ENCODE measurements at regions not wholly inside any gene's neighbourhood (a gene's known extent, or its start where the extent isn't known, plus 50 kb on each side); places are given as distances from the start of the nearest gene placed in this dataset.

DNA sequence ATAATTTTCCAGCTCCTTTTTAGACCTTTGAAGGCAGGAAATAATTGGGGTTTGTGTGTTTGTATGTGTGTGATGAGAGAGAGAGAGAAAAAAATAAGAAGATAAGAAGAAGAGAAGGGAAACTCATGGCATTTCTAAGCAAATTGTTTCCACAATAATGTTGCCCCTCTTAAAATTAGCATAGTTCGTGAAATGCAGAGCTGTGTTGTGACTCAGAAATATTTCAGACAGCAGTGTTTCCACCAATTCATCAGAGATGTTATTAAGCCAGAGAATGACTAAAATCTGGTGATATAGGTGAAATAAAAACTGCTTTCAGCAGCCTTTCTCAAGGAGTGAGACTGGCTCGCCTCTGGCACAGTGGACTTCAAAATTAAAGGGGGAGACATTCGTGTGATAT is 65.9 kb upstream of the ARHGAP5 start:
- Histone ChIP-seq H3K4me1 (ENCODE audit: control insufficient read depth, extremely low read depth, insufficient read depth, low read length) (peaks cover 3% of the 10 kb centered on the region), H3K4me3 (replicated peaks in 1 of 4; ENCODE audit: control extremely low read depth in 1 of 4, insufficient read depth in 1 of 4, low read depth in 3 of 4, low read length in 4 of 4) (no peak overlapping the region), H3K27me3 (ENCODE audit: control insufficient read depth, insufficient read depth, low read length) (no peaks in the 10 kb centered on the region), H3K79me2 (ENCODE audit: control insufficient read depth, insufficient read depth, low read length) (no peaks in the 10 kb centered on the region), H3K4me2 (ENCODE audit: extremely low read depth, insufficient read depth, low read length) (no peak overlapping the region), H4K20me1 (ENCODE audit: control insufficient read depth, extremely low read depth, insufficient read depth, low read length) (no peaks in the 10 kb centered on the region), H3K27ac (ENCODE audit: insufficient read depth, low read length) (no peak overlapping the region), H3K9ac (ENCODE audit: insufficient read depth, low read length) (no peak overlapping the region), H3K36me3 (ENCODE audit: control insufficient read depth, insufficient read depth, low read length) (no peaks in the 10 kb centered on the region), H2AFZ (ENCODE audit: low read length) (no peak overlapping the region), H3K9me3 (ENCODE audit: control insufficient read depth, insufficient read depth, low read depth, low read length) (no peaks in the 10 kb centered on the region)
- DNase-seq (ENCODE audit: low read depth in 2 of 2) = peak in 1 of 2 donors; percentile 51
- TF ChIP-seq, protein P1, sequence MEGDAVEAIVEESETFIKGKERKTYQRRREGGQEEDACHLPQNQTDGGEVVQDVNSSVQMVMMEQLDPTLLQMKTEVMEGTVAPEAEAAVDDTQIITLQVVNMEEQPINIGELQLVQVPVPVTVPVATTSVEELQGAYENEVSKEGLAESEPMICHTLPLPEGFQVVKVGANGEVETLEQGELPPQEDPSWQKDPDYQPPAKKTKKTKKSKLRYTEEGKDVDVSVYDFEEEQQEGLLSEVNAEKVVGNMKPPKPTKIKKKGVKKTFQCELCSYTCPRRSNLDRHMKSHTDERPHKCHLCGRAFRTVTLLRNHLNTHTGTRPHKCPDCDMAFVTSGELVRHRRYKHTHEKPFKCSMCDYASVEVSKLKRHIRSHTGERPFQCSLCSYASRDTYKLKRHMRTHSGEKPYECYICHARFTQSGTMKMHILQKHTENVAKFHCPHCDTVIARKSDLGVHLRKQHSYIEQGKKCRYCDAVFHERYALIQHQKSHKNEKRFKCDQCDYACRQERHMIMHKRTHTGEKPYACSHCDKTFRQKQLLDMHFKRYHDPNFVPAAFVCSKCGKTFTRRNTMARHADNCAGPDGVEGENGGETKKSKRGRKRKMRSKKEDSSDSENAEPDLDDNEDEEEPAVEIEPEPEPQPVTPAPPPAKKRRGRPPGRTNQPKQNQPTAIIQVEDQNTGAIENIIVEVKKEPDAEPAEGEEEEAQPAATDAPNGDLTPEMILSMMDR (conservative IDR thresholded peaks at IDR 0.05 in 1 of 2, IDR thresholded peaks at IDR 0.05 in 1 of 2; ENCODE audit: low read depth in 1 of 2, low read length in 2 of 2) = no peak
- TF ChIP-seq EZH2 (IDR thresholded peaks at IDR 0.05; ENCODE audit: low read length, missing control alignments) = no peak

DNA sequence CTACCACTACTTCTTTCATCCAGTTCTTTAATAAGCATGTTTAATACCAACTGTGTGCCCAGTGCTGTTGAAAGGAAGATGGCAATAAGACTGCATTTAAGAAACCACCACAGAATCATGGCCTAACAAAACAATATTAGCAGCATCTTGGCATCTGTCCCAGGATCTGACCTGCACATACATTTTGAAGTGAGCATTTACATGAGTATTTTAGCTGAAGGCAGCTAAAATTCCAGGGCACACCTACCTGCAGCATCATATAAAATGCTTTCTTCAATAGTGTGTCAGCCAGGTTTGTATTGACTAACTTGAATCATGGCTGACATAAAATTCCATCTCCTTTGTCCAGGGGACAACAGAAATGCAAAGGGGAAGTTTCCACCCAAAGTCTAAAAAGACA is 65.0 kb upstream of the ARHGAP5 start:
- Histone ChIP-seq H3K9ac (ENCODE audit: insufficient read depth, low read length) (no peak overlapping the region), H3K27me3 (ENCODE audit: control insufficient read depth, insufficient read depth, low read length) (no peaks in the 10 kb centered on the region), H3K79me2 (ENCODE audit: control insufficient read depth, insufficient read depth, low read length) (no peaks in the 10 kb centered on the region), H3K27ac (ENCODE audit: insufficient read depth, low read length) (no peak overlapping the region), H4K20me1 (ENCODE audit: control insufficient read depth, extremely low read depth, insufficient read depth, low read length) (no peaks in the 10 kb centered on the region), H3K4me3 (replicated peaks in 1 of 4; ENCODE audit: control extremely low read depth in 1 of 4, insufficient read depth in 1 of 4, low read depth in 3 of 4, low read length in 4 of 4) (no peak overlapping the region), H3K4me1 (ENCODE audit: control insufficient read depth, extremely low read depth, insufficient read depth, low read length) (peaks cover 3% of the 10 kb centered on the region), H3K9me3 (ENCODE audit: control insufficient read depth, insufficient read depth, low read depth, low read length) (no peaks in the 10 kb centered on the region), H3K4me2 (ENCODE audit: extremely low read depth, insufficient read depth, low read length) (no peak overlapping the region), H3K36me3 (ENCODE audit: control insufficient read depth, insufficient read depth, low read length) (no peaks in the 10 kb centered on the region), H2AFZ (ENCODE audit: low read length) (no peak overlapping the region)
- DNase-seq (ENCODE audit: low read depth in 2 of 2) = no peak
- TF ChIP-seq, protein P1 (conservative IDR thresholded peaks at IDR 0.05 in 1 of 2, IDR thresholded peaks at IDR 0.05 in 1 of 2; ENCODE audit: low read depth in 1 of 2, low read length in 2 of 2) = no peak
- no peak for TF ChIP-seq EZH2 (IDR thresholded peaks at IDR 0.05; ENCODE audit: low read length, missing control alignments)

DNA sequence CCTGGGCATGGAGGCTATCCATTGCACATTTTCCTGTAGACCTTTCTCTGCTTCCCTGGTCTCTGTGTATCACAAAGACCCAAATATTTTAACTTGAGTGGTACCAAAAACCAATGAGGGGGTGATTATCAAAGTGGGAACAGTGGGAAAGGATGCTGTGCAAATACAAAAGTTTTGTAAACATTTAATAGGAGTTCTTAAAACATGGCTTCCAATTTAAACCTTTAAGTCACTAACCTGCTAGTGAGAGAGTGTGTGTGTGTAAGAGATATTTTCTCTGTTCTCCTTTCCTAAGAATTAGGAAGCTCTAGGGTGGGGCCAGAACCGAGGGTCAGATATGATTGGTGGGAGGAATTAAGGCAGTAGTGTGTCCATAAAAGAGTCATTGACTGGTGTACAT is 64.5 kb upstream of the ARHGAP5 start:
- Histone ChIP-seq H3K36me3 (ENCODE audit: control insufficient read depth, insufficient read depth, low read length) (no peaks in the 10 kb centered on the region), H4K20me1 (ENCODE audit: control insufficient read depth, extremely low read depth, insufficient read depth, low read length) (no peaks in the 10 kb centered on the region), H3K4me1 (ENCODE audit: control insufficient read depth, extremely low read depth, insufficient read depth, low read length) (peaks cover 3% of the 10 kb centered on the region), H3K9me3 (ENCODE audit: control insufficient read depth, insufficient read depth, low read depth, low read length) (no peaks in the 10 kb centered on the region), H3K4me3 (replicated peaks in 1 of 4; ENCODE audit: control extremely low read depth in 1 of 4, insufficient read depth in 1 of 4, low read depth in 3 of 4, low read length in 4 of 4) (no peak overlapping the region), H3K27me3 (ENCODE audit: control insufficient read depth, insufficient read depth, low read length) (no peaks in the 10 kb centered on the region), H3K27ac (ENCODE audit: insufficient read depth, low read length) (no peak overlapping the region), H2AFZ (ENCODE audit: low read length) (no peak overlapping the region), H3K4me2 (ENCODE audit: extremely low read depth, insufficient read depth, low read length) (no peak overlapping the region), H3K79me2 (ENCODE audit: control insufficient read depth, insufficient read depth, low read length) (no peaks in the 10 kb centered on the region), H3K9ac (ENCODE audit: insufficient read depth, low read length) (no peak overlapping the region)
- TF ChIP-seq, protein P1 (conservative IDR thresholded peaks at IDR 0.05 in 1 of 2, IDR thresholded peaks at IDR 0.05 in 1 of 2; ENCODE audit: low read depth in 1 of 2, low read length in 2 of 2) = no peak
- TF ChIP-seq EZH2 (IDR thresholded peaks at IDR 0.05; ENCODE audit: low read length, missing control alignments) = no peak
- no peak for DNase-seq (ENCODE audit: low read depth in 2 of 2)

Measured in fibroblast of lung (primary cell).